ENCODE measurements at regions not wholly inside any gene's neighbourhood (a gene's known extent, or its start where the extent isn't known, plus 50 kb on each side); places are given as distances from the start of the nearest gene placed in this dataset.

- Mint-ChIP-seq H3K4me1 (no peaks in the 10 kb centered on the region), H3K36me3 (ENCODE audit: low read depth) (no peaks in the 10 kb centered on the region), H3K4me3 (no peak overlapping the region), H3K27me3 (no peaks in the 10 kb centered on the region), H3K9me3 (no peaks in the 10 kb centered on the region), H3K27ac (no peak overlapping the region)
- ChIA-PET CTCF (no interaction called here), POLR2A (no interaction called here)
- intact Hi-C loops (cut with micrococcal nuclease) = no loop called here
- TF ChIP-seq CTCF (IDR thresholded peaks at IDR 0.05) = no peak
- ATAC-seq (ENCODE audit: low read depth) (no peak), DNase-seq (no peak)
These were observed 107.6 kb downstream of the AMER1 start for GRCh38 chrX:64097891-64098290.

GRCh38 chrX:64093761-64094160 is 111.7 kb downstream of the AMER1 start:
- DNase-seq = no peak
- ATAC-seq (ENCODE audit: low read depth) = no peak
- CTCF ChIA-PET = interaction anchor here (1.1 to 2.5 kb wide), 2 partner anchors 1358 to 1434 kb away, joined by 5 to 6 read pairs; no protein-coding TSS in a partner anchor
- no peaks in the 10 kb centered on the region for H3K27me3 Mint-ChIP-seq
- no peak for TF ChIP-seq CTCF (IDR thresholded peaks at IDR 0.05)
- H3K4me1 Mint-ChIP-seq = no peaks in the 10 kb centered on the region
- POLR2A ChIA-PET = no interaction called here
- H3K4me3 Mint-ChIP-seq = no peak overlapping the region
- intact Hi-C loops (cut with micrococcal nuclease) = loop anchor here (5.0 kb wide), 2 partner anchors 1359 to 1434 kb away; no protein-coding TSS in a partner anchor
- peaks cover 2% of the 10 kb centered on the region for H3K9me3 Mint-ChIP-seq
- H3K36me3 Mint-ChIP-seq (ENCODE audit: low read depth) = no peaks in the 10 kb centered on the region
- H3K27ac Mint-ChIP-seq = no peak overlapping the region
